Ascending aorta (tissue), 2 donors: ENCODE measurements at regions not wholly inside any gene's neighbourhood (a gene's known extent, or its start where the extent isn't known, plus 50 kb on each side); places are given as distances from the start of the nearest gene placed in this dataset.

ENCODE experiments used
- DNase-seq, 2 donors: peaks; one replicate each; pipeline ENCODE4 v3.0.0-alpha.2; 2019; ENCODE audit warnings: low spot score in 2 of 2
- H3K27ac ChIP-seq, 2 donors: fragments of 200-600 bp; sonication (generic); one replicate each; pipeline ENCODE4 v1.5.1; 2016 to 2017; ENCODE audit warnings: mild to moderate bottlenecking in 1 of 2
- H3K27me3 ChIP-seq: fragments of 200-600 bp; sonication (generic); one replicate; pipeline ENCODE4 v1.5.1; 2017
- H3K36me3 ChIP-seq, 2 donors: fragments of 200-600 bp; sonication (generic); one replicate each; pipeline ENCODE4 v1.5.1; 2016
- H3K4me1 ChIP-seq, 2 donors: fragments of 200-600 bp; sonication (generic); one replicate each; pipeline ENCODE4 v1.5.1; 2016 to 2017; ENCODE audit warnings: mild to moderate bottlenecking in 1 of 2
- H3K4me3 ChIP-seq, 2 donors: fragments of 200-600 bp; sonication (generic); one replicate each; pipeline ENCODE4 v1.5.1; 2016 to 2017; ENCODE audit warnings: mild to moderate bottlenecking in 1 of 2
- H3K9me3 ChIP-seq, 2 donors: fragments of 200-600 bp; sonication (generic); one replicate each; pipeline ENCODE4 v1.5.1; 2016
- intact Hi-C: fragments of 100-400 bp; cut with DNase I; formaldehyde crosslinking; loops from one replicate; pipeline ENCODE4 v1.15.1; 2023
- TF ChIP-seq, protein P1 (sequence below), 3 experiments: fragments of 200-600 bp in 2 of 3; fragments of 450-650 bp in 1 of 3; sonication (generic) in 2 of 3; IDR thresholded peaks; one replicate each; pipeline ENCODE4 v1.5.1; 2016 to 2019; ENCODE audit warnings: antibody characterized with exemption in 3 of 3, mild to moderate bottlenecking in 1 of 3, moderate library complexity in 1 of 3

DNA sequence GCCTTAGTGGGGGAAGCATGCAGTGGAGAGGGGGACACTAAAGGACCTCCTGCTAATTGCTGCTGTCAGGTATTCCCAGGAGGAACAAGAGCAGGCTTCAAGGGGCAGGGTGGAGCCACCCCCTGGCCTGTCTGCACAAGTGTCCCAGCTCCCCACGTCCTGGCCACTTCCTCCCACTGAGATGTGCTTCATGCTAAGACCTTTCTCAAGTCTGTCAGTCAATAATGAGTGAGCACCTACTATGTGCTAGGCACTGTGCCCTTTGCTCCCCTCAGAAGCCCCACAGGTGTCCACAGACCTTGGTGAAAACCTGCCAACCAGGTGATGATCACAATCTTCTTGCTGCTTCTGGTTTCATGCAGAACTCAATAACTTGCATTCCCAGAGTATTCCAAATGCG lies 147.9 kb downstream of the UNC5CL start:
- TF ChIP-seq, protein P1, sequence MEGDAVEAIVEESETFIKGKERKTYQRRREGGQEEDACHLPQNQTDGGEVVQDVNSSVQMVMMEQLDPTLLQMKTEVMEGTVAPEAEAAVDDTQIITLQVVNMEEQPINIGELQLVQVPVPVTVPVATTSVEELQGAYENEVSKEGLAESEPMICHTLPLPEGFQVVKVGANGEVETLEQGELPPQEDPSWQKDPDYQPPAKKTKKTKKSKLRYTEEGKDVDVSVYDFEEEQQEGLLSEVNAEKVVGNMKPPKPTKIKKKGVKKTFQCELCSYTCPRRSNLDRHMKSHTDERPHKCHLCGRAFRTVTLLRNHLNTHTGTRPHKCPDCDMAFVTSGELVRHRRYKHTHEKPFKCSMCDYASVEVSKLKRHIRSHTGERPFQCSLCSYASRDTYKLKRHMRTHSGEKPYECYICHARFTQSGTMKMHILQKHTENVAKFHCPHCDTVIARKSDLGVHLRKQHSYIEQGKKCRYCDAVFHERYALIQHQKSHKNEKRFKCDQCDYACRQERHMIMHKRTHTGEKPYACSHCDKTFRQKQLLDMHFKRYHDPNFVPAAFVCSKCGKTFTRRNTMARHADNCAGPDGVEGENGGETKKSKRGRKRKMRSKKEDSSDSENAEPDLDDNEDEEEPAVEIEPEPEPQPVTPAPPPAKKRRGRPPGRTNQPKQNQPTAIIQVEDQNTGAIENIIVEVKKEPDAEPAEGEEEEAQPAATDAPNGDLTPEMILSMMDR (IDR thresholded peaks at IDR 0.05): no peak
- Histone ChIP-seq H3K36me3 (no peaks in the 10 kb centered on the region), H3K4me1 (peaks cover 0 to 3% of the 10 kb centered on the region in 2 donors), H3K9me3 (no peaks in the 10 kb centered on the region), H3K27me3 (no peaks in the 10 kb centered on the region), H3K27ac (no peak overlapping the region), H3K4me3 (no peak overlapping the region)
- DNase-seq: no peak
- intact Hi-C loops: no loop called here

DNA sequence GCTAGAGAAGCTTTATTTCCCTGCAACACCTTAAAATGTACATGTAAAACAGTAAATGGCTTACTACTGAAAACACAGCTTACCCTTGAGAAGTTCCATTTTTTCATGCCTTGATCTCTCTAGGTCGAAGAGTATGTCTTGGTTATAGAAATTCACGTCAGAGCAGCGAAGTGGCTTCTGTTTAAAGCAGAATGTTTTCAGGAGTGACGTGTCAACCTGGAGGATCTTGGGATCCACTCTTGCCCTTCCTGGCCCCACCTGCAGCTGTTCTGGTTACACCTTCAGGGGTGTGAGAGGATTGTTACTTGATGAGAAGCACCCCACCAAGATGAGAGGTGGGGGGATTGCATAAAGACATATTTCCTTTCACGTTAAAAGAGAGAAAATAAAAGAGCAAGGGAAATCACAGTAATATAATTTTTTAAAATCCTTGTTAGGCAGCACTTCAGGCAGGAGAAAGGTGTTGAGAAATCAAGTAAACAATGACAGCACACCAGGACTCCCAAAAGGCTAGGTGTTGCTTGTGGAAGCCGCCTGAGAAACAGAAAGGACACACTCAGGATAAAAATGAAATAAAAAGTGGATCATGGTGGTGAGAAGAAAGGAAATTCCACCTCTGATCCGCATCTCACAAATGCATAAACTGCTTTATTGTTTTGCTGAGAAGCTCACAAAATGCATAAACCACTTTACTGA lies 149.7 kb downstream of the UNC5CL start:
- Histone ChIP-seq H3K27me3 (no peaks in the 10 kb centered on the region), H3K4me3 (no peak overlapping the region), H3K27ac (no peak overlapping the region), H3K4me1 (no peaks in the 10 kb centered on the region), H3K36me3 (no peaks in the 10 kb centered on the region), H3K9me3 (no peaks in the 10 kb centered on the region)
- intact Hi-C loops: no loop called here
- TF ChIP-seq, protein P1 (IDR thresholded peaks at IDR 0.05): no peak
- DNase-seq: no peak

DNA sequence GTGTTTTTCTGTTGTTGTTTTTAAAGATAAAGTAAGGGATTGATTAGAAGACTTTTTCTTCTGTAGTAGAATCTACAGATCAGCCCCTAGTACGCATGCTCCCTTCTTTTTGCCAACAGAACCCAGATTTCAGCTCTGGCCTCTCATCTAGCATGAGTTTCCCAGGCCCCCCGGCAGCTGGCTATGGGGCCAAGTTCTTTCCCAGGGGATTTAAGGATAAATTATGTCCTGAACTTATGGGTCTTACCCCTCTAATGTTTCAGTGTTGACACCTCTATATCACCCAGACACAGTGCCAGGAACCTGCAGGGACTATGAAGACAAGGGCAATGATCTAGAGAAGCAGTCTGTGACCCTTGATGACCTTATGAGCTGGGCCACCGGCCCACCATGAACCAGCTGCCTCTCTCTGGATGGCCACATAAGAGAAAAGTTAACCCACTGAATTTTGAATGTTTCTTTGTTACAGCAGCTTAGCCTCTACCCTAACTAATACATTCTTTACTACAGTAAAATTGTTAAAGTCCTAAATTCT lies 150.5 kb downstream of the UNC5CL start:
- Histone ChIP-seq H3K4me1 (no peaks in the 10 kb centered on the region), H3K36me3 (no peaks in the 10 kb centered on the region), H3K4me3 (no peak overlapping the region), H3K27me3 (no peaks in the 10 kb centered on the region), H3K9me3 (no peaks in the 10 kb centered on the region), H3K27ac (no peak overlapping the region)
- no peak for DNase-seq
- intact Hi-C loops: no loop called here
- TF ChIP-seq, protein P1 (IDR thresholded peaks at IDR 0.05): no peak

DNA sequence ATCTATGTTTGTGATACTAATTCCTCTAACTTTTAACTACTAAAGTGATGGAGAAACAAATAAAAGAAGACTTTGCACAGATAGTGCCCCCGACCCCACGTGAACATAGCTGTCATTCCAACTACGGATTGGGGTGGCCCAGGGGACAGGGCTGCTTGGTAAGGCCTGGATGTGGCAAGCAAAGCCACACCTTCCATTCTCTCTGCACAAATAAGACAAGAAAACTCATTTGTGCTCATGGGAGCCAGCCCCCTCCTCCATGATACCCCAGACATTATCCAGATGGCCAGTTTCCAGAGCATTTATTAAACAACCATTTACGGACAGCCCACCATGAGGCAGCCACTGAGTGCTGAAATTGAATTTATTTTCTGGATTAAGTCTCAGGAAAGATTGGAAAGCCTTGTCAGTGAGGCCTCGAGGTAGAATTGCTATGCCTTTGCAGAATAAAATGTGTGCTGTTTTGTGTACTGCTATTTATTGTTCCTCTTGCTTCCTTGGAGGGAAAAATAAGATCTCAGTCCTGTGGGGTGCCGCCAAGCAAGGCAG lies 151.2 kb downstream of the UNC5CL start:
- intact Hi-C loops: no loop called here
- TF ChIP-seq, protein P1 (IDR thresholded peaks at IDR 0.05): no peak

DNA sequence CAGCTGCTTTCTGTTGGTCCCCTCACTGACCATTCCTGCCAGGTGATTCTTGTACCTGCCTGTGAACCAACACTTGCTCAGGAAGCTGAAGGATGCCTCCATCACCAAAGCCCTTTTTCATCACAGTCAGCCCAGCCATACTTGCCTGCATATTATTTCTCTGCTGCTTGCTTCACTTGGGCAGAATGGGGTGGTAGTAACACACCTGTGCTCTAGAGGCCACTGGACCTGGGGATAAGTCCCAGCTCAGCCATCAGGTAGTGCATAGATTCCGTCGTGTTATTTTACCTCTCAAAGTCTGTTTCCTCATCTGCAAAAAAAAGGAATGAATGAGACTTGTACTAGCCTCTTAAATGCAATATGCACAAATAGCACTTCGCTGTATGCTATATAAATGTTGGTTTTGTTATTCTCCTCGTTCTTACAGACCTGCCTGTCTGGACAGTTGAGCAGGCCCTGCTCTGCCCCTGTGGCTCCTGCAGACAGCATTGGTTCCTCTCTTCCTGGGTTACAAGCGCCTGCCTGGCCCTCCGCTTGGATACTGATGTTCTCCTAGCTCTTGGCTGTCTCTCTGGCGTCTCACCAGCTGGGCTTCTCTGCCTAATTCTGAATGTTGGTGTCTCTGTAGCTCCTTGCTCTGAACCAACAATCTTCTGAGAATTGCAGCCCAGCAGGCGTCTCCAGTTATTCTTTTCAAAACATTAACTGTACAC lies 151.8 kb downstream of the UNC5CL start:
- TF ChIP-seq, protein P1 (IDR thresholded peaks at IDR 0.05): no peak
- no peaks in the 10 kb centered on the region for H3K4me1 ChIP-seq
- intact Hi-C loops: no loop called here
- H3K36me3 ChIP-seq: no peaks in the 10 kb centered on the region
- DNase-seq: no peak
- H3K27ac ChIP-seq: no peak overlapping the region
- no peaks in the 10 kb centered on the region for H3K9me3 ChIP-seq
- H3K4me3 ChIP-seq: no peak overlapping the region
- no peaks in the 10 kb centered on the region for H3K27me3 ChIP-seq

More for the DNA sequence above, 151.2 kb downstream of the UNC5CL start:
- Histone ChIP-seq H3K36me3 (no peaks in the 10 kb centered on the region), H3K4me1 (no peaks in the 10 kb centered on the region), H3K27me3 (no peaks in the 10 kb centered on the region), H3K9me3 (no peaks in the 10 kb centered on the region), H3K27ac (no peak overlapping the region), H3K4me3 (no peak overlapping the region)
- no peak for DNase-seq
